Calu3 (cell line): ENCODE measurements at regions not wholly inside any gene's neighbourhood (a gene's known extent, or its start where the extent isn't known, plus 50 kb on each side); places are given as distances from the start of the nearest gene placed in this dataset.

Experiments
- BruUV-seq: library from RNA; stranded (reverse); fragments of 400-500 nt; replicated peaks from 2 replicates; lab custom pipeline; 2021; lab: Mats Ljungman, UMichigan
- CTCF ChIA-PET: fragments of 300-600 bp; sonication (Branson Sonifier 250); formaldehyde crosslinking; loops from one replicate; lab custom pipeline; 2022; ENCODE audit warnings: antibody characterized with exemption; lab: Charles Lee
- DNase-seq: peaks from one replicate; pipeline ENCODE4 v3.0.0; 2022
- H3K27ac Mint-ChIP-seq: one replicate; pipeline ENCODE4 v1.8.0; 2022; ENCODE audit warnings: mixed read lengths; ENCODE audit not compliant: unreplicated experiment
- H3K27me3 Mint-ChIP-seq: one replicate; pipeline ENCODE4 v1.8.0; 2022; ENCODE audit warnings: mixed read lengths; ENCODE audit not compliant: unreplicated experiment
- H3K36me3 Mint-ChIP-seq: one replicate; pipeline ENCODE4 v1.8.0; 2022; ENCODE audit warnings: mild to moderate bottlenecking, moderate library complexity, mixed read lengths; ENCODE audit not compliant: insufficient read depth, unreplicated experiment
- H3K4me1 Mint-ChIP-seq: one replicate; pipeline ENCODE4 v1.8.0; 2022; ENCODE audit warnings: mild to moderate bottlenecking, low read depth, mixed read lengths; ENCODE audit not compliant: unreplicated experiment
- H3K4me3 Mint-ChIP-seq: one replicate; pipeline ENCODE4 v1.8.0; 2022; ENCODE audit warnings: mild to moderate bottlenecking, low read depth, moderate library complexity, mixed read lengths; ENCODE audit not compliant: unreplicated experiment
- H3K9me3 Mint-ChIP-seq: one replicate; pipeline ENCODE4 v1.8.0; 2022; ENCODE audit warnings: low read depth, mixed read lengths; ENCODE audit not compliant: unreplicated experiment
- CTCF ChIP-seq: fragments of 200-600 bp; IDR thresholded peaks from one replicate; pipeline ENCODE4 v1.8.0; 2022; ENCODE audit warnings: antibody characterized with exemption; ENCODE audit not compliant: unreplicated experiment
- intact Hi-C: fragments of 100-400 bp; cut with micrococcal nuclease; formaldehyde crosslinking; loops from one replicate; pipeline ENCODE4 v1.10.0; 2022; ENCODE audit not compliant: unreplicated experiment

GRCh38 chr10:10817609-10818008 lies 200.1 kb upstream of the CELF2 start:
- Mint-ChIP-seq H3K4me1 (no peaks in the 10 kb centered on the region), H3K4me3 (no peak overlapping the region), H3K9me3 (peaks cover 16% of the 10 kb centered on the region), H3K27ac (no peak overlapping the region), H3K27me3 (no peaks in the 10 kb centered on the region), H3K36me3 (no peaks in the 10 kb centered on the region)
- CTCF ChIA-PET, result no interaction called here
- intact Hi-C loops, result no loop called here
- no peak for DNase-seq
- no peak for TF ChIP-seq CTCF
- no TSS peak for BruUV-seq

DNA sequence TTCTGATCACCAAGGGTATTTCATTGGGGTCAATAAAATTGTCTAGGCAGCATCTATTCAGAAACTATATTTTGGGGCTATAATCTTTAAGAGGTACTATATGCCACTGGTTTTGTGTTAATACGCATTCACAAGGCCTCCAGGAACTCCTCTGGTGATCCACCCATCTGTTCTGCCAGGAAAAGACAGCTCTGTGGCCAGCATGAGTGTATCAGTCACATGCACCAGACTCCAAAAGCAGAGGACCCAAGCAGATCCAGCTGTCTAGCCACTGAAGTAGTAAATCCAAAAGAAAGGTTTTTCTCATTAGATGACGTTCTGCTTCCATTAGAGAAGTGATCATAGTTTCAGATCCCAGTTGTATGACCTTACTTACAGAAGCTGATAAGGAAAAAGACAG lies 199.6 kb upstream of the CELF2 start:
- no TSS peak for BruUV-seq
- Mint-ChIP-seq H3K4me1 (no peaks in the 10 kb centered on the region), H3K36me3 (no peaks in the 10 kb centered on the region), H3K9me3 (peaks cover 16% of the 10 kb centered on the region), H3K27me3 (no peaks in the 10 kb centered on the region), H3K27ac (no peak overlapping the region), H3K4me3 (no peak overlapping the region)
- CTCF ChIA-PET, result no interaction called here
- intact Hi-C loops, result no loop called here
- DNase-seq, result no peak
- no peak for TF ChIP-seq CTCF

DNA sequence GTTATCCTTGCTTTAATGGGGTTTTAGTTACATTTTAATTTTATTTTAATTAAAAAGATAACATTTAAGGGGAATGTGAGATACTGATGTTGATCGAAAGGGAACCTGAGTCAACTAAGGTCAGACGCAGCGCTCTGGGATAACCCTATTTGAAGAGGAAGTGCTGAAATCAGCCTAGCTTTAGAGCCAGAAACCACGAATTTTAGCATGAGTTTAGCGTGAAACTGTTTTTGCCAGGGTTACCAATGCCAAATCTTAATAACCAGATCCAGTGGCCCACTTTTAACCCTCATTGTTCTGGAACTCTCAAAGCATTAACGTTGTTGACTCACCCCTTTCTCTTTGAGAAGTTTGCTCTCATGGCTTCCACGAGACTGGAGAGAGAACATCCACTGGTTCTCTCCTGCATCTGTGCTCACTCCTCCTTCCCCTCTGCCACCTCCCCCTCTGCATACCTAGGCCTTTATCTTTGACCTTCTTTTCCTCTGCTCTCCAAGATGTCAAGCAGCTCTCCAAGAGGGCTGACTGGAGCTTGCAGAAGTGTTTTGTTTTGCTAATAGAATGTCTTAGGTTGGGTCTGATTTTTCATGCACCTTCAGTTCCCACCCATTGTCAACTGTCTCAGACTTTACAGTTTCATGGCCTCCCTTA lies 198.3 kb upstream of the CELF2 start:
- Mint-ChIP-seq H3K4me3 (no peak overlapping the region), H3K27ac (no peak overlapping the region), H3K27me3 (no peaks in the 10 kb centered on the region), H3K4me1 (no peaks in the 10 kb centered on the region), H3K36me3 (no peaks in the 10 kb centered on the region), H3K9me3 (peaks cover 16% of the 10 kb centered on the region)
- no peak for TF ChIP-seq CTCF
- CTCF ChIA-PET, result interaction anchor here (0.7 kb wide), 1 partner anchor 326 kb away, joined by 3 read pairs; no protein-coding TSS in a partner anchor
- no TSS peak for BruUV-seq
- intact Hi-C loops, result no loop called here
- no peak for DNase-seq

DNA sequence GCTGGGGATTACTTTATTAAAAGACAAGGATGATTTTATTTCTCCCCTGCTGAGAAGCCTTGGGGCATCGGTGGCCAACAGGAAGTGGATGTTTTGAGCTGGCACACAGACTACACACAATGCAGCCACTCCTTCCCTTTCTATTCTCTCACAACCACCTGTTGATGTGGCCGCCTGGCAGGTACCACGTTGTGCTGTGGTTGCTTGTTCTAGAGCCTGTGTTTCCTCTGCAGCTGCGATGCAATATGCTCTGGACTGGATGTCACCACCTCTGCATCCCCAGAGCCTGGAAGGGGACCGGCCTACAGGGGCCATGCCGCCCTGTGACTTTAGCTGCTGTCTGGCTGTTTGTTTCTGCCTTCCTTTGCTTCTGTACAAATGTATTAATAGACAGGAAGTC lies 195.7 kb upstream of the CELF2 start:
- CTCF ChIA-PET, result no interaction called here
- BruUV-seq, result no TSS peak
- no peaks in the 10 kb centered on the region for H3K27me3 Mint-ChIP-seq
- no peak overlapping the region for H3K4me3 Mint-ChIP-seq
- H3K4me1 Mint-ChIP-seq, result no peaks in the 10 kb centered on the region
- H3K9me3 Mint-ChIP-seq, result peaks cover 9% of the 10 kb centered on the region
- H3K36me3 Mint-ChIP-seq, result no peaks in the 10 kb centered on the region
- H3K27ac Mint-ChIP-seq, result no peak overlapping the region
- no peak for TF ChIP-seq CTCF
- intact Hi-C loops, result no loop called here
- no peak for DNase-seq
